ENCODE measurements at regions not wholly inside any gene's neighbourhood (a gene's known extent, or its start where the extent isn't known, plus 50 kb on each side); places are given as distances from the start of the nearest gene placed in this dataset.

- no peak for TF ChIP-seq EZH2phosphoT487 (IDR thresholded peaks at IDR 0.05; ENCODE audit: insufficient read depth, low read depth)
- TF ChIP-seq EZH2 (IDR thresholded peaks at IDR 0.05; ENCODE audit: insufficient read depth, poor library complexity, severe bottlenecking), result no peak
Measured at GRCh38 chr12:3967556-3968160, 94.5 kb upstream of the PARP11 start.
